GM10248 (cell line): ENCODE measurements at regions not wholly inside any gene's neighbourhood (a gene's known extent, or its start where the extent isn't known, plus 50 kb on each side); places are given as distances from the start of the nearest gene placed in this dataset.

Experiments
- CTCF ChIA-PET: fragments of 300-600 bp; sonication (Branson Sonifier 250); formaldehyde crosslinking; extraction: SDS; loops from one replicate; lab custom pipeline; 2021; ENCODE audit warnings: antibody characterized with exemption; lab: Yijun Ruan, JAX
- POLR2A ChIA-PET: fragments of 350-650 bp; sonication (Branson Sonifier 250); formaldehyde crosslinking; extraction: SDS; loops from one replicate; lab custom pipeline; 2020; ENCODE audit warnings: antibody characterized with exemption; lab: Yijun Ruan, JAX
- DNase-seq: peaks from one replicate; pipeline ENCODE4 v3.0.0; 2012; ENCODE audit errors: extremely low spot score
- CTCF ChIP-seq: IDR thresholded peaks from 2 replicates; pipeline ENCODE4 v1.5.1; 2012; ENCODE audit warnings: mild to moderate bottlenecking, low read depth; ENCODE audit errors: extremely low read depth, missing control alignments, control extremely low read depth

DNA sequence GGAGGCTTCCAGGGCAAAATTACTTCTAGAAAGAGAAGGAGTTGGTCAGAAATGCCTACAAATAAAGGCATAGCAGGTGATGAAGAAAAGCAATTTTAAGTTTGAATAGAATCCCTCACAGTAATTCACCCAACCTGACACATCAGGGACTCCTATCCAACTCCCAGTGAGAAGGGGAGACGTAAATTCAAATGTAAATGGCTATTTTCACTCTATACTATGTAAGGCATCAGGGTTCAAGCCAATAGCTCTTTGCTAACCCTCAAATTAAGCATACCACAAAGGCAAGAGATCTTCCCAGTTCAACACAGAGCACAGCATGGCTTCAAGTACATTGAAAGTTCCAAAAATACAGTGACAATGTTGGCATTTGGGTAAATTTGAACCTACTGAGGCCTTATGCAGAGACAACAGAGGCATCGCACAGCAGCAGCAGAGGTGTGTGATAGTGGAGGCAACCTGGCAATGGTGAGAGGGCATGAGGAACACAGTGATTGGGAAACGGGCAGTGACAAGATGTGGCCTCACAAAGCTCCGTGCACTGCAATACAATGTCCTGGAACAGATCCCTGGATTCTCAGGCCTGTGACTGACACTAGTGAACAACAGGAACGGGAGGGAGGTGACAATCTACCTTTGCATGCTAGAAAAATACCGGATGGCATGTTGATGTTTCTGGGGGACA is 95.7 kb downstream of the VSTM2A start:
- ChIA-PET CTCF (no interaction called here), POLR2A (no interaction called here)
- no peak for DNase-seq
- no peak for TF ChIP-seq CTCF

DNA sequence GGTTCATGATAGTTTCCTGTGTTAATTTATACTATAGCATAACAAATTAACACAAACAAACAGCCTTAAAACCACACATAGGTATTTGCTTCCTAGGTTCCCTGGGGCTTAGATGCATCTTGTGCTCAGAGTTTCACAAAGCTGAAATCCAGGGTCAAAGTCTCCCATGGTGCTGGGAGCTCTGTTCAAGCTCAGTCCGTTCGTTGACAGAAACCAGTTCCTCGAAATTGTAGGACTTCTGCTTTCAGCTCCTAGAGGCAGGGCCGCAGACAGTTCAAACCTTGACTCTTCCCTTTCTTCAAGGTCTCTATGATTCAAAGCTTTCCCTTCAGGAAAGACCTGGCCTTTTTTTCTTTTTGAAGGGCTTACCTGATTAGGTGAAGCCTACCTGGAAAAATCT is 90.5 kb downstream of the VSTM2A start:
- CTCF ChIA-PET, result no interaction called here
- POLR2A ChIA-PET, result no interaction called here
- no peak for TF ChIP-seq CTCF
- no peak for DNase-seq

DNA sequence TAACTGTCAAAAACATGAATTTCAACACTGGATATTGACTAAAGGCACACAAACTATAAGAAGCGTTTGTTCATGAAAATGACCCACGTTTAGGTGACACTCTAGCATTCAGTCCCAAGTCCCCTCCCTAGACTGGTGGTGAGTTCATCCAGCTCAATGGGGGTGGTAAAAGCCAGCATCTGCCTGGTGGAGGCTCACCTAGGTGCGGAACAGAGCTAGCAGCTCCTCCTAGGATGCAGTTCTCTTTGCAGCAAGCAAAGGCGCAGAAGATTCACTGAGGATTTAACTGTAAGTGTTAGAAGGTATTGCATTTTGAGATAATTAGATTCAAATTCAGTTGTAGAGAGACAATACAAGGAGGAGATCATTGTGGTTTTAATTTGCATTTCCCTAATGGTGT is 87.6 kb downstream of the VSTM2A start:
- no peak for TF ChIP-seq CTCF
- ChIA-PET POLR2A (no interaction called here), CTCF (no interaction called here)
- DNase-seq, result no peak

DNA sequence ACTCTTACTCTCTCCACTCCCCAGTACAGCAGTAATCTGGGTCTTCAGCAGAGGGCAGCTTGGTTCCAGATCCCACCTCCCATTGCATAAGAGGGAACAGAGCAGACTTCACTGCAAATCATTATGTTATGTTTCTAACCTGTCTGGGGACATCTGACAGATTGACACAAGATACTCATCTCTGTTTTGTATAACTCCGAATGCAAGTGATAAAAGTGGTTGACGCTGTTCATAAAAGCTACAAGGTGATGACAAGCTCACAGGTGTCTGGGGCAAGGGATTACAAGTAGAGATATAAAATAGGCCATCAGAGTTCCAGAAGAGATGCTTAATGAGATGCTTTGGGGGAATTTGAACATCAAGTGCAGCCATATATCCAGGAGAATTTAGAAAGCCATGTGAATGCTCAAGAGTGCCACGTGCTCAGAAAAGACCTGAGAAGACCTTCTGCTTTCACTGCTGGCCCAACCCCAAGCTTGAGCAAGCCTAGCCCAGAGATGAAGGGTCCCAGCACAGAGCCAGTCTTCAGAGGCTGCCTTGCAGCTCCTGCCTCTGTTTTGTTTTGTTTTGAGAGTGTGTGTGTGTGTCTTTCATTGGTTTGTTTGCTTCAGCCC is 80.6 kb downstream of the VSTM2A start:
- TF ChIP-seq CTCF, result no peak
- POLR2A ChIA-PET, result no interaction called here
- no peak for DNase-seq
- CTCF ChIA-PET, result interaction anchor here (1.0 to 1.1 kb wide), 2 partner anchors 11 to 20 kb away, joined by 3 to 4 read pairs; no protein-coding TSS in a partner anchor
